Left cardiac atrium (tissue), 4 donors: ENCODE measurements at regions not wholly inside any gene's neighbourhood (a gene's known extent, or its start where the extent isn't known, plus 50 kb on each side); places are given as distances from the start of the nearest gene placed in this dataset.

Experiments
- ATAC-seq, 2 donors: fragments of 200-7000 bp; cut with Tn5 transposase; one replicate each; pipeline ENCODE4 v1.9.1; 2020; ENCODE audit warnings: mild to moderate bottlenecking in 2 of 2, moderate library complexity in 2 of 2
- DNase-seq: peaks from one replicate; pipeline ENCODE4 v3.0.0-alpha.2; 2020
- intact Hi-C, 2 donors: fragments of 100-400 bp; cut with DNase I; formaldehyde crosslinking; loops; one replicate each; pipeline versions ENCODE4 v1.14.1 to v1.15.1; 2022 to 2023
- donor health status: DM: no; HTN: yes; CAD: no.
- donor health status: DM: no; HTN: yes; CAD: no; lungs with severe emphysema.
- donor health status: DM: yes; HTN: yes; CAD: no.
- donor health status: Dilated cardiomyopathy.

DNA sequence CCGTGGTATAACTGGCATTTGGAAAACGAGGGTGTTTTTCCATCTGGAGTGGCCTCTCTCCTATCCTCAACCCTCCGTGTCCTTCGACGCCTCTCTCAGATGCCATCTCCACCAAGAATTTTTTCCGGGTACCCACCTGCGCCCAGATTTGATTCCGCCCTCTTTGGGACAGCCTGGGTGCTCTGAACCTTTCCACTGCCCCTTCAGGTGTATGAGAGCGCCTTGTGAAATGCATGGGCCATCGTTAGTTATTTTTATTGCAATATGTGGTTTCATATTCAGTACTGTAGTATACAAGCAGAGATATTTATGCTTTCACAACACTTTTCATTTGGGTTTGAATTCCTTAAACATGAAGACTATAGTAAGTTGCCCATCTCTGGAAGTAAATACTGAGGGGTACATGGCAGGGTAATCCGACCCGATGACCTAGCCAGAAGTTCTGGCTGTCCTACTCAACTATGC is 78.2 kb upstream of the IFNE start:
- intact Hi-C loops = no loop called here
- DNase-seq (no peak), ATAC-seq (peak in 1 of 2 donors; percentile 10)

DNA sequence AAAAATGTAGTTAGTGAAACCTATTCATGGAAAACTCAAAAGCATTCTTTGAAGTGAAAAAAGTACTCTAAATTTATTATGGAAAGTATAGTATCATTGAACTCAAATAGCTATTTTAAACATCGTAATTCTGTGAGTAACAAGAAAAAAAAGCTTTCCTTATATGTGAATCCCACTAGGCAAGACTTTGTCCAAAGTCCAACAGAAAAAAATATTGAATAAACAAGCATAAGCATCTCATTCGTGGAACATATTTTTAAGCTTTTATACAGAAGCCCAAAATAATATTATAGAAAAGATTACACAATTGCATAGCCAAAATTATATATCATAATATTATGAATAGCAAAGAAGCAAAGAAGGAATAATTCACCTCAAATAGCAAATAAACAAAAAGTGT is 79.4 kb upstream of the IFNE start:
- intact Hi-C loops = no loop called here
- no peak for ATAC-seq
- DNase-seq = no peak

DNA sequence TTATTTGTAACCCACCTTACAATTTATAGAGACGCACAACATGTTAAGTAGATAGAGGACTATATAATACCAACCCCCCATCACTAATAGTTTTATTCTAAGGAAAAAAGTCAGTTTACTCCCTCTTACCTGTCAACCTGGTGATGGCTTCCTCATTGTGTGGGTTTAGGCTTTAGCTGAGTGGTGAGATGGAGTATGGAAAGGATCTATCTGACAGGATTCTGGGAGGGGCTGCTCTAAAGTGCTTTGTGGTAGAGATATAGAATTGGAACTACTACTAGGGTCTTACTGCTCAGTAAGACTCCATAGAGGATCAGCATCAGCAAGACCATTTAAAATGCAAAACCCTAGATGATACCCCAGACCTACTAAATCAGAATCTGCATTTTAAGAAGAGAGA is 82.1 kb upstream of the IFNE start:
- DNase-seq (no peak), ATAC-seq (no peak)
- intact Hi-C loops = no loop called here

DNA sequence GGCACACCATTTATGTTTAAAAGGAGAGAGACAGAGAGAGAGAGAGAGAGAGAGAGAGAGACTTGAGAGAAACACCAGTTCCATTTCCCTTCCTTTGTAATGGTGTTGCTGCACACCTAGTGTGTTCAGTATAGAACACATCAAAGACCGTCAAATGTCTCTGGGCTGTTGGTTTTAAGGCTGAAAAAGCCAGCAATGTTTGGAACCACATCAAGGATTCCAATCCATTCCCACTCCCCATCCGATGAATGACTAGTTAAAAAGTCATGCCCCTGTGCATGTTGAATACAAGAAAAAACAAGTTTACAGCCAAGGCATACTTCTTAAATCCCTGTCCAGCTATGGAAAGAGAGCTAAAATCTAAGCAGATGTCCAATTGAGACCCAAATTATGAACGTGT is 83.0 kb upstream of the IFNE start:
- intact Hi-C loops = no loop called here
- DNase-seq = no peak
- ATAC-seq = no peak

DNA sequence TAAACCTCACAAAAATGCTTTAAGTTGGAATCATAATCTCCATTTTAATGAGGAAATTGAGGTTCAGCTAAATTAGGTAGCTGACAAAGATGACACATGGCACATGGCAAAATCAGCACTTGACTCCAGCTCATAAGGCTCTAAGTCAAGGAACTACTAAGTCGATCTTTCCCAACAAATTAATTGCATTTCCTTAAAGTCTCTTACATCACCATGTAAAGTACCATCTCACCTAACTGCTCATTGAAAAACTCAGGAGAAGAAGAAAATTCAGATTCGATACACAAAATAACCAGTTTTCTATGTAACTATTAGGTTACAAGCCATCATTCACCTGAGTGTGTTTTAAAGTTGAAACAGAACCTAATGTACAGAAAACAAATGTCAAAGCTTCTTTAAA is 85.8 kb upstream of the IFNE start:
- intact Hi-C loops = no loop called here
- DNase-seq = no peak
- no peak for ATAC-seq

DNA sequence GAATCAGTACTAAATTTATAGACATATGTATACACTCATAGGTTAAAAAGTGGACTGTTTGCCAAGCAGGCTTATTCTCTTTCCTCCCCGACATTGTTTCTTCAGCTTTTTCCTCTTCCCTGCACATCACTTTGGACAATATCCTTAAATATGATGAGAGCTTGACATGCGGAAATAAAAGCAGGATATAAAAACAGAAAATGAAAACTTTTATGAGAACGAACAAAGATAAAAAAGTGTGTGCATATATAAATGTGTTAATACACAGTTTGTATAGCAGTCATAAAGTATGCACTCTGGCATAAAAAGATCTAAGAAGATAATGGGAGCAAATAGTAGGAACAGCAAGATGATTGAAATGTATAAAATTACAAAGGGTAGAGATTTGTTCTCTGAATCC is 86.4 kb upstream of the IFNE start:
- no peak for DNase-seq
- intact Hi-C loops = no loop called here
- no peak for ATAC-seq

DNA sequence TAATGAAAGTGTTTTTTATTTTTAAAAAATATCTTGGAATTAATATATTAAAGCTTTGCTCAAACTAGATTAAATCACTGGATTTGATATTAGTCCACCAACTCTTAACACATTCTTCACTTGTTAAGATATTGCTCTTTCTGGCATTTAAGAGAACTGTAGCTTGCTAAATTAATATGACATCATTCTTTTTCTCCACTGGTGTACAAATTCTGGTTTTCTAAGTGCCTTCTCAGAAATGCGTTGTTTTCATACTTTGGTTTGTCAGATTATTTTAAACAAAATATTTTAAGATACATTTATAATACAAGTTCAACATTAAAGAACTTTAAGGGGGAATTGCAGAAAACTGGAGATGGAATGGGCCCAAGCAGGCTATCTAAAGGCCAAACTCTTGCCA is 87.6 kb upstream of the IFNE start:
- no peak for DNase-seq
- intact Hi-C loops = no loop called here
- ATAC-seq = no peak

DNA sequence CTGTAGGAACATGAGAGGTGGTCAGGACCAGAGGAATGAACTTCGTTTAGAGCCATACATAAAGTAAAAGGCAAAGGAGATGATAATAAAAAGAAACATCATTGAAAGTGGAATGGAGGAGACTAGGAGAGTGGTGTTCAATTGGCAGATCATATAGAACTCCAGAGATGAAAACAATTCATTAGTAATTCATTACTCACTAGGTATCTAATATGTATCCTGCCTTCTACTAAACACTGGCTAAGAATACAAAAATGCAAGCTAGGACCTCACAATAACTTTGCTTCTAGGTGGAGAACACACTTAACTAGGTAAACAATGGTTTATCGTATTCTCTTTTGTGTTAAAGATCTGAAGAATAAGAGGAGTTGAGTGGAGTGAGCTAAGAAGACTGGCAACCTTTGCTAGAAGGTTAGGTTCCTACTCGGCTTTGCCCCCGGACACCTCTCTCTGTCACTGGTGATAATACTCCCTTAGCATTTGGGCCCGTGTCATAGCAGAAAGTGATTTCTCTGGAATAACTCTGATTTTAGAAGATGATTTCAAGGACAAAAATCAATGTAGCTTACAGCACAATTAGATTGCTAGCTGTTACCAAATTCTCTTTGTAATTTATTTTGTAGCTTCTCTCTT is 88.6 kb upstream of the IFNE start:
- no peak for ATAC-seq
- DNase-seq = no peak
- intact Hi-C loops = no loop called here

DNA sequence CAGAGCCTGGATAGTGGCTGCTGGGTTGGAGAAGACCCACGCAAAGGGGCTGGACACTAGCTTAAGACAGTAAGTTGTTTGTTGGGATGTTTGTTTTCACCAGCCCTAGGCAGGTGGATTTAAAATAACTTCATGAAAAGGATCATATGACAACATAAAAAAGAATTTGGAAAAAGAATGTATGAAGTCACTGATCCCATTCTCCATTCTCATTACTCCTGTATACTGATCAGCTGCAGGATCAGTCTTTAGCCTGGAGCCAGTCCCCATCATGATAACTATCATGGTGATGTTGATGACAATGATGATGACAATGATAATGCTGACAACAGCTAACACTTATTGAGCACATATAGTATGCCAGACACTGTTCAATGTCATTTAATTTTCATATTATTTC is 92.1 kb upstream of the IFNE start:
- no peak for ATAC-seq
- no peak for DNase-seq
- intact Hi-C loops = no loop called here

DNA sequence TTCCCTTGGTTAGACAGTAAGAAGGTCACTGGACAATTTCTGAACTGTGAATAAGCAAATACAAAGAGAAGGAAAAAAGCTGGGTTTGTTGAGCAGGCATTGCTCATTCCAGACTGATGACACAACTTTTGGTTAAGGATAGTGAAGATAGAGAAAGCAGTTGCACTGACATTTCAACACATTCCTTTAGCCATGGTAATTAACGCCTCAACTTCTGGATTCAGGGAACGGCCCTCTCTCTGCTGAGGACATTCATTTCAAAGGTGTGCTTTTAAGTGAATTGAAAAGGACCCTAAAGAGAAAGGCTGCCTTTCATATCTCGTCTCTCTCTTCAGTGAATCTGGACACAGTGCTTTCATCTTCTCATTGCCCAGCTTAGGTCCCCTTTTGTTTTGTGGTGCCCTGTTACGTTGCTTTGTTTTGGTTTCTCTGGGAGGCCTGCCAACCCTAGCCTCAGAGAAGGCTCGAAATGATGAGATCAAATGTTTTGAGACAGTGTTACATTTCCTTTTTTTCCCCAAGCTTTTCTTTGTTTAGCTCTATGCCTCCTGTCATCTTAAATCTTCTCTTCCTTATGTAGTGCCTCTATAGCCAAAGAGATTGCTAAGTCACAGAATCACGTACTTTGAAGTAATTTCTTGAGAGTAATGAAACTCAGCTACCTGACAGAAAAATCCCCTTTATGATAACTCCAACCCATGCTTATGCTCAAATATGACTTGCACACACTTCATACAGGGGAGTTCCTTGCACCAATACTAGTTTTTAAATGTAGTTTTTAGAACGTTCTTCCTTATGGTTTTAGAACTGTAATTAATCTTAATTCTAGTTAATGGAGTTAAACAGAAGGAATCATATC is 94.4 kb upstream of the IFNE start:
- peak in 1 of 2 donors; percentile 96 for ATAC-seq
- DNase-seq = peak; percentile 24
- intact Hi-C loops = no loop called here

DNA sequence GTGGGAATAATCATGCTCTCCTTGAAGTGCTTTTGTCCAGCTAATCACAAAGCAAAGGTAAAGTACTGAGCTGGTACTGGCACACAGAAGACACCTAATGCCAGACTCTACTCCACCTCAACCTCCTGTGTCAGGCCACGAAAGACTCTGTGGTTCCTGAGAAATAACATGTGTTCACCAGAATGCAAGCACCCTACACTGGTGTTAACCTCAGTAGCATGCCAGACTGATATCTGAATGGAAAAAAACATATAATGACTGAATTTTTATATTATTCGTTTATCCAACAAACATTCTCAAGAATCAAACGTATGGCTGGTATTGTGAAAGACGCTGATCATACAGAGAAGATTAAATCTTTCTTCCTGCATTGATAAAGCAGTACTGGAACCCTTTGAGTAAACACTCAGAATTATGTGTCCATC is 97.1 kb upstream of the IFNE start:
- intact Hi-C loops = no loop called here
- DNase-seq = no peak
- peak in 1 of 2 donors; percentile 55 for ATAC-seq

DNA sequence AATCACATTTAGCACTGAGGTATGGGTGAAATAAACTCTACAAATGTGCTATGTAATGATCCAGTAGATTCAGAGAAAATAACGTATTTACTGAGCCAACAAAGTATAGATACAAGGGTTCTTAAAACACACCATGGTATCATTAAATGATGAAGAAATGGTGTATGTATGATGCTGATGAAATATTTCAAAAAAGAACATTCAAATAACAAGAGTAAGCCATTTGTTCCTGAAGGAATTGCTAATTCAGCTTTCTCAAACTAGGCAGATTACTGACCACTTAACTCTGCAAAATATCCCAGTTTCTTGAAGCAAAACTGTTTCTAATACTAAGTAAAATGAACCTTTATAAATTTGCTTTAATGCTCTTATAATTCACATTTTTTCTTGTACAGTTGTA is 97.6 kb upstream of the IFNE start:
- no peak for ATAC-seq
- DNase-seq = no peak
- intact Hi-C loops = loop anchor here in 1 of 2 donors (10.0 kb wide), 1 partner anchor 65 kb away; no protein-coding TSS in a partner anchor

DNA sequence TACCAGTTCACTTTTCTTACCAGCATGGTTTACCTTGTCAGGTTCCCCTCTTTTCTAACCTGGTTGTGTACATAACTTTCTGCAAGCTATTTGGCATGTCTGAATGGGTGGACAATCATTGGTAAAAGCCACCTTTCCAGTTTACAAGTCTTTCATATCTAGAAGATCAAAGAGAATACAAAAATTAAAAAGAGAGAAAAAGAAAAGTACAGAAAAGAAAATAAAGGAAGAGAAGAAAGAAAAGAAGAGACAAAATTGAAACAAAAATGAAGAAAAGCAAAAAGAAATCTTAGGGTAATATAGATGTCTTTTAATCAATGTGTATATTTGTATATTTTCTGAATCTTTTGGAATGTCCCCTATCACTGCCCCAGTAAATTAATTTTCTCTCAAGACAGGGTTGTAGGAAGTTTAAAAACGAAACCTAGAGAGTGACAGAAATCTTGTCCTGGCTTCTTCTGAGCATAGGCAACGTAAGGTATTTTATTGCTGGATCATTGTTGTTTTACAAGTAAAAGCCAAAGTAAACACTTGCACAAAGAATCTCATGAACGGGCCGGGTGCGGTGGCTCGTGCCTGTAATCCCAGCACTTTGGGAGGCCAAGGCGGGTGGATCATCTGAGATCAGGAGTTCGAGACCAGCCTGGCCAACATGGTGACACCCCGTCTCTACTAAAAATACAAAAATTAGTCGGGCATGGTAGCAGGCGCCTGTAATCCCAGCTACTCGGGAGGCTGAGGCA is 98.7 kb upstream of the IFNE start:
- DNase-seq = no peak
- intact Hi-C loops = loop anchor here in 1 of 2 donors (10.0 kb wide), 1 partner anchor 64 kb away; no protein-coding TSS in a partner anchor
- ATAC-seq = no peak

DNA sequence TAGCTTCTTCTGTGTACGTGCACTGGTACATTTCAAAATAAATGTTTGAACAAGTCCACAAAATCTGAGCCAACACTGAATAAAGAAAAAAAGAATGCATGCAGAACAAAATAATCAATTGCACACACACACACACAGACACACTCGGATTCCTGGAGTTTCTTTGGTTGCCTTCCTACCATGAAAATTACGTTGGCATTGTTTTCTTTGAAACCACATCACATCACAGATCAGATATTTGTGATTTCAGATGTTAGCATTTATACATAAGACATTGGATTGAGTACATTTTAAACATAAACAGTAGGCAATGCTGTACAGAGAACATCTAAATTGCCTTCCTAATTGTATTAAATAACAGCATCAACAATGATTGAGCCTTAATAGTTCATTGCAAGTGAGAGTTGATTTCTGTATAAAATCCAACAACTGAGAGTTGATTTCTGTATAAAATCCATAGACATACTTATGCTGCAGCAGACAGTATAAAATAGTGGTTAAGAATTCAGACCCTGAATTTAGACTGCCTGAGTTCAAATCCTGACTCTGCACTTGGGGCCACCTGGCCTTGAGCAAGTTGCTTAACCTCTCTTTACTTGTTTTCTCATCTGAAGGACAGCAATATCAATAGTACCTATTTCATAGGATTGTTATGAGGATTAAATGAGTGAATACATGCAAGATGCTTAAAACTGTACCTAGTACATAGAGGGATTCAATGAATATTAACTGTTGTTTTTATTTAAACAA is 101.7 kb upstream of the IFNE start:
- DNase-seq (no peak), ATAC-seq (no peak)
- intact Hi-C loops = loop anchor here in 1 of 2 donors (10.0 kb wide), 1 partner anchor 61 kb away; no protein-coding TSS in a partner anchor

DNA sequence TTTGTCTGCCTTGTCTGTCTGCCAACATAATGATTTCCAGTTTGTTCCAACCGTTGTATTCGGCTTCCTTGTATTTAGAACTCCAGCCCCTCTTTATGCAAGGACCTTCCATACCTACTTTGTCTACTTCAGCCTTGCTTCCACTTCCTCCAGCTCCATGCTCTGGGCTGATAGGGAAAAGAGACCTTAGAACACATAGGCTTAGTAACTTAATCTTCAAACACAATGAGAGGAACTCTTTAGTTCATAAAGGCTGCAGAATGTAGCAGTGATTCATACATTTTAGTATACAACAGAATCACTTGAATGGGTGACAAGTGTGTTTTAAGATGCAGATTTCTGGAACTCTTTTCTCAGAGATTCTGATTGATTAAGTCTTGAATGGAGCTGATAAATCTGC is 102.8 kb upstream of the IFNE start:
- intact Hi-C loops = loop anchor here in 1 of 2 donors (10.0 kb wide), 1 partner anchor 60 kb away; no protein-coding TSS in a partner anchor
- no peak for ATAC-seq
- no peak for DNase-seq

DNA sequence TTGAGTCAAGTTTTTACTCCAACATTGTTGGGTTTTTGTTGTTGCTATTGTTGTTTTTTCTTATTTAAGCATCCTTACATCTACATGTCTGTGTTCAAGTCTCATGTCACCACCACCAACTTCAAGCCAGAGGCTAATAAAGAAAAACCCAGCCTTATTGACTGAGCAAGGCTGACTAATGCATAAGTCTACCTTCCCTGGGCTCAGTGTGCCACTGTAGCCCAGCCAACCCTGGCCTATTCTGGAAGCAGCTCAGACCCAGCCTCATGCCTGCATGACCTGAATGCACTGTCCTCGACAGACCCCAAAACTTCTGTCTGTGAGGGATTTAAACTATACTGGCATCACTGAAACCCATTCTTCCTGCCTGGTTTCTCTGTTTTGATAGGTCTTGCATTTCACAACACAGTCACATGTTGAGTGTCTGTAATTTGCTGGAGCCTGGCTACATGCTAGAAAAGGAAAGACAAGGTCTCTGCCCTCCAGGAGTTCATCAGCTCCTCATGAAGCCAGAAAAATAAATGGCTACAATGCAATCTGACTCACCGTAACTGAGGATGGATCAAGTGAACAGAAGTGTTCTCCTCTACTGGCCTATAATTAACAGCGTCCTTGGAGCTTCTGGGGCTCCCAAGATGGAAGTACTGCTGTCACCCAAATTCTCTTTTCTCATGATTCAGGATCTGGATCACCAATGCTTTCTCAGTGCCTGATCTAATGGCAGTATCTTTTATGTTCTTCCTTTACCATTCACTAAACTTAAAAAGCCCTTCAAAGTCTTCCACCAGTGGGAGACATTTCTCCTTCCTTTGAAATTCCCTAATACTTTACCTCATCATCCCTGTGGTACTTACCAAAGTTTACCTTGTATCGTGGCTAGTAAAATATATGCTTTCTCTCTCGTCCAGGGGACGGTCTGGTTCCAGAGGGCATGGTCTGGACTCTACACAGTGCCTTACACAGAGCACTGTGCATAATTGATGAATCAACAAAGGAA is 103.9 kb upstream of the IFNE start:
- intact Hi-C loops = loop anchor here in 1 of 2 donors (10.0 kb wide), 1 partner anchor 59 kb away; no protein-coding TSS in a partner anchor
- no peak for ATAC-seq
- DNase-seq = no peak

DNA sequence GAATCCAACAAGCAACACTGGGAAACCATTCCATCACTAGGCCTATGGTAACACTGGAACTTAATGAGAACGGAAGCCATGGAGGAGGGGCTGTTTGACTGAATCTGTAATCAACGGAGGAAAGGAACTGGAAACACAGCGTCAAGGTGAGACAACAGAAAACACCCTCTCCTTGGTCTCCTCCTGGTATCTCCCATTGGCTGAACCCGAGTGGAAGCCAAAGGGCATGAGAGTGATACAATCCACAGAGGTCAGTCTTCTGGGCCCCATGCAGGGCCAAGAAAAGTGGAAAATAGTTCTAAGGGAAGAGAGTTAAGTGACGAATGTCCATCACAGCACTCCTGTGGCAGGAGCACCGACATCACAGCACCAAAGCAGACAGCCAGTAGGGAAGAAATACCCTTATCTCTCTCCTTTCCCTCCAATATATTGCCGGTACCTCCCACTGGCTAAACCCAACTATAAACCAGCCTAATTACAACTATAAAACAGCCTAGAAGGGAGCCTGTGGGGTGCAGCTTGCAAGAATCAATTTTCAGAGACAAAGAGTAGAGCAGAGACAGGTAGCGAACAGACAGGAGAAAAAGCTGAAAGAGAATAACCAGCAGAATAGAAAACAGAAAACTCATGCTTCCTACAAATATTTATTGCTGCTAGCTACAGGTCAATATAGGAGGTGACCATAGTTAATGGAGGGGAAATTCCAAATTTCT is 107.4 kb upstream of the IFNE start:
- DNase-seq = no peak
- intact Hi-C loops = loop anchor here in 1 of 2 donors (10.0 kb wide), 1 partner anchor 55 kb away; no protein-coding TSS in a partner anchor
- no peak for ATAC-seq
